ENCODE measurements at regions not wholly inside any gene's neighbourhood (a gene's known extent, or its start where the extent isn't known, plus 50 kb on each side); places are given as distances from the start of the nearest gene placed in this dataset.

DNA sequence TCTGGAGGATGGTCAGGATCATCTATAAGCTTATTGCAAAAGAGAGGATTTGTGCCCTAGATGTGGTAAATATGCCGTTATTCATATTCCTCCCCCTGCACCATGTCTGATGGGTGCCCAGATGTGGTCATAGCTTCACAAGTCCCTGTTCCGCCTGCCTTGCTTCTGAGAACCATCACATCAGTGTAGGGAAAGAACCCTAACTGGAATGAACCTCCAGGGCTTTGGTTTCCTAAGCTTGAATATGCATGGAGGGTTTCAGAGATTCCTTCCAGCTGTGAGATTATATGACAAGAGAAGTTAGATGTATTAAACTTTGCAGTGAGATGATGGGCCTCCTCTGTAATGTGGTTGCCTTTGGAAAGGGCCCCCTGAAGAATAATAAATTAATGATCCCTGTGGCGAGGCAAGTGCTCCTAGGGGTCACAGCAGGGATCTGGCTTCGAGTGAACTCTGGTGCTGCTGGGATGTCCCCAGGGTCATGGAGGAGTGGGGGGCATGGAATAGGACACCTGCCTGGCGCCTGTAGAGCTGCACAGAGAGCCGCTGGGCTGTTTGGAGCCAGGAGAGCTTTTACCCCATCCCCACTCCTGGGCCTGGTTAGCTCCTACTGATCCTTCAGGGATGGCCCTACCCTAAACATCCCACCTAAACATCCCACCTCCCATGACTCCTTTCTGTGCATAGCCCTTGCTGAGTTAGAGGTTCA lies 56.0 kb upstream of the IRS2 start:
- H3K4me1 Mint-ChIP-seq: peaks cover 5% of the 10 kb centered on the region
- no peak overlapping the region for H3K4me3 Mint-ChIP-seq
- H3K36me3 Mint-ChIP-seq (ENCODE audit: low read depth): no peaks in the 10 kb centered on the region
- TF ChIP-seq, protein P1, sequence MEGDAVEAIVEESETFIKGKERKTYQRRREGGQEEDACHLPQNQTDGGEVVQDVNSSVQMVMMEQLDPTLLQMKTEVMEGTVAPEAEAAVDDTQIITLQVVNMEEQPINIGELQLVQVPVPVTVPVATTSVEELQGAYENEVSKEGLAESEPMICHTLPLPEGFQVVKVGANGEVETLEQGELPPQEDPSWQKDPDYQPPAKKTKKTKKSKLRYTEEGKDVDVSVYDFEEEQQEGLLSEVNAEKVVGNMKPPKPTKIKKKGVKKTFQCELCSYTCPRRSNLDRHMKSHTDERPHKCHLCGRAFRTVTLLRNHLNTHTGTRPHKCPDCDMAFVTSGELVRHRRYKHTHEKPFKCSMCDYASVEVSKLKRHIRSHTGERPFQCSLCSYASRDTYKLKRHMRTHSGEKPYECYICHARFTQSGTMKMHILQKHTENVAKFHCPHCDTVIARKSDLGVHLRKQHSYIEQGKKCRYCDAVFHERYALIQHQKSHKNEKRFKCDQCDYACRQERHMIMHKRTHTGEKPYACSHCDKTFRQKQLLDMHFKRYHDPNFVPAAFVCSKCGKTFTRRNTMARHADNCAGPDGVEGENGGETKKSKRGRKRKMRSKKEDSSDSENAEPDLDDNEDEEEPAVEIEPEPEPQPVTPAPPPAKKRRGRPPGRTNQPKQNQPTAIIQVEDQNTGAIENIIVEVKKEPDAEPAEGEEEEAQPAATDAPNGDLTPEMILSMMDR (IDR thresholded peaks at IDR 0.05; ENCODE audit: unreplicated experiment in 3 of 3): no peak
- no peak overlapping the region for H3K27ac Mint-ChIP-seq
- no peaks in the 10 kb centered on the region for H3K9me3 Mint-ChIP-seq
- peaks cover 27% of the 10 kb centered on the region for H3K27me3 Mint-ChIP-seq (ENCODE audit: low read depth)

- H3K27ac Mint-ChIP-seq: no peak overlapping the region
- no peak overlapping the region for H3K4me3 Mint-ChIP-seq
- no peaks in the 10 kb centered on the region for H3K36me3 Mint-ChIP-seq (ENCODE audit: low read depth)
- TF ChIP-seq, protein P1 (IDR thresholded peaks at IDR 0.05; ENCODE audit: unreplicated experiment in 3 of 3): no peak
- peaks cover 5% of the 10 kb centered on the region for H3K4me1 Mint-ChIP-seq
- peaks cover 26% of the 10 kb centered on the region for H3K27me3 Mint-ChIP-seq (ENCODE audit: low read depth)
- H3K9me3 Mint-ChIP-seq: no peaks in the 10 kb centered on the region
Observed at GRCh38 chr13:109840893-109841287, 54.5 kb upstream of the IRS2 start.

- TF ChIP-seq, protein P1 (IDR thresholded peaks at IDR 0.05; ENCODE audit: unreplicated experiment in 3 of 3): no peak
- H3K27me3 Mint-ChIP-seq (ENCODE audit: low read depth): peaks cover 26% of the 10 kb centered on the region
- H3K9me3 Mint-ChIP-seq: no peaks in the 10 kb centered on the region
- peaks cover 5% of the 10 kb centered on the region for H3K4me1 Mint-ChIP-seq
- H3K4me3 Mint-ChIP-seq: no peak overlapping the region
- H3K27ac Mint-ChIP-seq: no peak overlapping the region
- H3K36me3 Mint-ChIP-seq (ENCODE audit: low read depth): no peaks in the 10 kb centered on the region
Observed at GRCh38 chr13:109840201-109840892, 54.0 kb upstream of the IRS2 start.

GRCh38 chr13:109836629-109837607 lies 50.5 kb upstream of the IRS2 start:
- H3K27ac Mint-ChIP-seq: peak overlapping the region; percentile 73 to 86 (median 86)
- peaks cover 3% of the 10 kb centered on the region for H3K9me3 Mint-ChIP-seq
- H3K4me3 Mint-ChIP-seq: no peak overlapping the region
- H3K36me3 Mint-ChIP-seq (ENCODE audit: low read depth): no peaks in the 10 kb centered on the region
- TF ChIP-seq, protein P1 (IDR thresholded peaks at IDR 0.05; ENCODE audit: unreplicated experiment in 3 of 3): no peak
- peaks cover 5% of the 10 kb centered on the region for H3K4me1 Mint-ChIP-seq
- H3K27me3 Mint-ChIP-seq (ENCODE audit: low read depth): peaks cover 19% of the 10 kb centered on the region

All from nephron (organoid).